ENCODE measurements at regions not wholly inside any gene's neighbourhood (a gene's known extent, or its start where the extent isn't known, plus 50 kb on each side); places are given as distances from the start of the nearest gene placed in this dataset.

DNA sequence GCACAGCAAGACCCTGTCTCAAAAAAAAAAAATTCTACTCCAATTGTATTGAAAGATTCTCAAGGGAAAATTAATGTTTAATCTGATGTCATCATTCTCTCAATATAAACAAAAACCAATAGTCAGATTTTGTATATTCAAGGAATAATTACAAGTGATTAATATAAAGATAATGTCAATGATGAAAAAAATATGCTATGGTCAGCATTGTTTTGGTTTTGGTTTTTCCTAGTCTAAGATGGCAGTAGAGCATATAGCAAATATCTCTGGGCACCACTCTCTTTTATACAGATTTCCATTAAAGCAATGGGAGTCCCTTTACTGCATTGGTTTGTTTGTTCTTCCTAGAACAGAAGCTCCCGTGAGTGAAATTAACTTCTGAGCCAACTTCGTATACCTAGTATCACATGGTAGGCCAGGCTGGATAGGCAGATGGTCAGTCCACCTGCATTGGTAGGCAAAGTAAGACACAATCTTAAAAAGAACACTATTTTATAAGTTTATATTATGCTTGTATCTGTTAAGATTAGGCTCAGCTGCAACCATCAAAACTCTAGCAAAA is 523.8 kb upstream of the JARID2 start:
- TF ChIP-seq SMC3 (IDR thresholded peaks at IDR 0.05; ENCODE audit: low read length): no peak
- TF ChIP-seq PBX2 (CRISPR knock-in tag; IDR thresholded peaks at IDR 0.05): no peak
- no peak for TF ChIP-seq ZNF451 (CRISPR knock-in tag; IDR thresholded peaks at IDR 0.05)
- no peak for TF ChIP-seq ZNF280D (CRISPR knock-in tag; IDR thresholded peaks at IDR 0.05)

Measured in HepG2 (cell line).